ENCODE measurements at regions not wholly inside any gene's neighbourhood (a gene's known extent, or its start where the extent isn't known, plus 50 kb on each side); places are given as distances from the start of the nearest gene placed in this dataset.

GRCh38 chr7:54860003-54860775 is 101.2 kb upstream of the SEC61G start:
- TF ChIP-seq POLR2A (IDR thresholded peaks at IDR 0.05; ENCODE audit: low read depth) = no peak
- TF ChIP-seq POLR2AphosphoS5 (IDR thresholded peaks at IDR 0.05) = no peak
- no peak for TF ChIP-seq CTCF (IDR thresholded peaks at IDR 0.05)
